ENCODE measurements at regions not wholly inside any gene's neighbourhood (a gene's known extent, or its start where the extent isn't known, plus 50 kb on each side); places are given as distances from the start of the nearest gene placed in this dataset.

DNA sequence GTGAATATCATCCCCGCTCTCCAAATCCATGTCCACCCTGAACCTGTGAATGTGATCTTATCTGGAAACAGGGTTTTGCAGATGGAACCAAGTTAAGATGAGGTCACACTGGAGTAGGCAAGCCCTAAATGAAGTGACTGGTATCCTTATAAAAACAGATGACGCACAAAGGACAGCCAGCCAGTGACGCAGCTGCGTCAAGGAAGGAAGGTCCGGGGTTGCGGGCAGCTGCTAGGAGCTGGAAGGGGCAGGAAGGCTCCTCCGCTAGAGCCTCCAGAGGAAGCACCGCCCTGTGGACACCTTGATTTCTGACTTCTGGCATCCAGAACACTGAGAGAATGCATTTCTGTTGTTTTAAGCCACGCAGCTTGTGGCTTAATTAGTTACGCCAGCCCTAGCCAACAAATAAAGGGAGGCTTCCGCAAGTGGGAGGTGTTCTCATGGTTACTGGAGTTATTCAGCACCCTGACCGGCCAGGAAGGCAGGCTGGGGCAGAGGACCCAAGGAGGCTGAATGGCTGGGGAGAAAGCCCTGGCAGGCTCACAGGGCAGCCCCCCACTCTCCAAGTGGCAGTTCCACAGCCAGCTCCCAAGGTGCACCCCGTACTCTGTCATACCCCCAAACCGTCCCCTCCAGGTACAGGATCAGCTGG is 127.6 kb upstream of the NCOR2 start:
- no peaks in the 10 kb centered on the region for H3K9me3 ChIP-seq (ENCODE audit: control insufficient read depth in 4 of 4, low read length in 3 of 4)
- H3K27me3 ChIP-seq (ENCODE audit: control insufficient read depth in 4 of 4, insufficient read depth in 4 of 4, low read length in 3 of 4) = no peaks in the 10 kb centered on the region
- no peak overlapping the region for H3K4me3 ChIP-seq (ENCODE audit: low read depth in 1 of 3, low read length in 3 of 3)
- no peaks in the 10 kb centered on the region for H3K4me1 ChIP-seq (ENCODE audit: control insufficient read depth in 4 of 4, insufficient read depth in 4 of 4, low read length in 3 of 4)
- no peak overlapping the region for H3K27ac ChIP-seq (ENCODE audit: low read depth in 1 of 2, low read length in 2 of 2)
- TF ChIP-seq RXRA (IDR thresholded peaks at IDR 0.05) (no peak), FOXA2 (IDR thresholded peaks at IDR 0.05) (no peak), YY1 (IDR thresholded peaks at IDR 0.05) (no peak), RAD21 (IDR thresholded peaks at IDR 0.05) (no peak), FOXA1 (IDR thresholded peaks at IDR 0.05) (no peak), SP1 (IDR thresholded peaks at IDR 0.05) (no peak), NR2F2 (IDR thresholded peaks at IDR 0.05) (no peak), HNF4A (conservative IDR thresholded peaks at IDR 0.05) (no peak)
- TF ChIP-seq, protein P1, sequence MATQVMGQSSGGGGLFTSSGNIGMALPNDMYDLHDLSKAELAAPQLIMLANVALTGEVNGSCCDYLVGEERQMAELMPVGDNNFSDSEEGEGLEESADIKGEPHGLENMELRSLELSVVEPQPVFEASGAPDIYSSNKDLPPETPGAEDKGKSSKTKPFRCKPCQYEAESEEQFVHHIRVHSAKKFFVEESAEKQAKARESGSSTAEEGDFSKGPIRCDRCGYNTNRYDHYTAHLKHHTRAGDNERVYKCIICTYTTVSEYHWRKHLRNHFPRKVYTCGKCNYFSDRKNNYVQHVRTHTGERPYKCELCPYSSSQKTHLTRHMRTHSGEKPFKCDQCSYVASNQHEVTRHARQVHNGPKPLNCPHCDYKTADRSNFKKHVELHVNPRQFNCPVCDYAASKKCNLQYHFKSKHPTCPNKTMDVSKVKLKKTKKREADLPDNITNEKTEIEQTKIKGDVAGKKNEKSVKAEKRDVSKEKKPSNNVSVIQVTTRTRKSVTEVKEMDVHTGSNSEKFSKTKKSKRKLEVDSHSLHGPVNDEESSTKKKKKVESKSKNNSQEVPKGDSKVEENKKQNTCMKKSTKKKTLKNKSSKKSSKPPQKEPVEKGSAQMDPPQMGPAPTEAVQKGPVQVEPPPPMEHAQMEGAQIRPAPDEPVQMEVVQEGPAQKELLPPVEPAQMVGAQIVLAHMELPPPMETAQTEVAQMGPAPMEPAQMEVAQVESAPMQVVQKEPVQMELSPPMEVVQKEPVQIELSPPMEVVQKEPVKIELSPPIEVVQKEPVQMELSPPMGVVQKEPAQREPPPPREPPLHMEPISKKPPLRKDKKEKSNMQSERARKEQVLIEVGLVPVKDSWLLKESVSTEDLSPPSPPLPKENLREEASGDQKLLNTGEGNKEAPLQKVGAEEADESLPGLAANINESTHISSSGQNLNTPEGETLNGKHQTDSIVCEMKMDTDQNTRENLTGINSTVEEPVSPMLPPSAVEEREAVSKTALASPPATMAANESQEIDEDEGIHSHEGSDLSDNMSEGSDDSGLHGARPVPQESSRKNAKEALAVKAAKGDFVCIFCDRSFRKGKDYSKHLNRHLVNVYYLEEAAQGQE (IDR thresholded peaks at IDR 0.05) = no peak
- TF ChIP-seq, protein P2, sequence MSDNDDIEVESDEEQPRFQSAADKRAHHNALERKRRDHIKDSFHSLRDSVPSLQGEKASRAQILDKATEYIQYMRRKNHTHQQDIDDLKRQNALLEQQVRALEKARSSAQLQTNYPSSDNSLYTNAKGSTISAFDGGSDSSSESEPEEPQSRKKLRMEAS (IDR thresholded peaks at IDR 0.05) = no peak
- TF ChIP-seq, protein P3, sequence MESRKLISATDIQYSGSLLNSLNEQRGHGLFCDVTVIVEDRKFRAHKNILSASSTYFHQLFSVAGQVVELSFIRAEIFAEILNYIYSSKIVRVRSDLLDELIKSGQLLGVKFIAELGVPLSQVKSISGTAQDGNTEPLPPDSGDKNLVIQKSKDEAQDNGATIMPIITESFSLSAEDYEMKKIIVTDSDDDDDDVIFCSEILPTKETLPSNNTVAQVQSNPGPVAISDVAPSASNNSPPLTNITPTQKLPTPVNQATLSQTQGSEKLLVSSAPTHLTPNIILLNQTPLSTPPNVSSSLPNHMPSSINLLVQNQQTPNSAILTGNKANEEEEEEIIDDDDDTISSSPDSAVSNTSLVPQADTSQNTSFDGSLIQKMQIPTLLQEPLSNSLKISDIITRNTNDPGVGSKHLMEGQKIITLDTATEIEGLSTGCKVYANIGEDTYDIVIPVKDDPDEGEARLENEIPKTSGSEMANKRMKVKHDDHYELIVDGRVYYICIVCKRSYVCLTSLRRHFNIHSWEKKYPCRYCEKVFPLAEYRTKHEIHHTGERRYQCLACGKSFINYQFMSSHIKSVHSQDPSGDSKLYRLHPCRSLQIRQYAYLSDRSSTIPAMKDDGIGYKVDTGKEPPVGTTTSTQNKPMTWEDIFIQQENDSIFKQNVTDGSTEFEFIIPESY (IDR thresholded peaks at IDR 0.05) = no peak
- 83% methylated on average over 14 of the region's 14 CpGs for WGBS
- H3K36me3 ChIP-seq (ENCODE audit: control insufficient read depth in 4 of 4, insufficient read depth in 3 of 4, low read depth in 1 of 4, low read length in 3 of 4) = no peaks in the 10 kb centered on the region
- DNase-seq (ENCODE audit: low spot score) = no peak
- H3K9ac ChIP-seq (ENCODE audit: low read depth in 1 of 2, low read length in 2 of 2) = no peak overlapping the region

DNA sequence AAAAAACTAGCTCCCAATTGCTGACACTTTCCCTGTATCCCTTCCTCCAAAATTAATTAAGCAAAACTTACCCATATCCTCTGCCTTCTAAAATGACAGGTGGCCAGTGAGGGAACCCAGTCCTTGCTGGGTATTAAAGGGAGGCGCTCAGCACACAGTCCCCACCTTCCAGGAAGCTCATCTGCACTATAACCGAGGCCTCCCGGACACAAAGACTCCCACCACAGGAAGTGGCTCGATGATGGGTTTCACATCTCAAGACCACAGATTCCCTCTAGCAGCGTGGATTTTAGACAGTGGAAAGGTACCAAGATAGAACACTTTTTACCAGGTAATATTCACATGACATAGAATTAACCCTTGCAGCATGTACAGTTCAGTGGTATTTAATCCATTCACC is 126.8 kb upstream of the NCOR2 start:
- Histone ChIP-seq H3K36me3 (ENCODE audit: control insufficient read depth in 4 of 4, insufficient read depth in 3 of 4, low read depth in 1 of 4, low read length in 3 of 4) (no peaks in the 10 kb centered on the region), H3K4me1 (ENCODE audit: control insufficient read depth in 4 of 4, insufficient read depth in 4 of 4, low read length in 3 of 4) (no peaks in the 10 kb centered on the region), H3K9me3 (ENCODE audit: control insufficient read depth in 4 of 4, low read length in 3 of 4) (no peaks in the 10 kb centered on the region), H3K27me3 (ENCODE audit: control insufficient read depth in 4 of 4, insufficient read depth in 4 of 4, low read length in 3 of 4) (no peaks in the 10 kb centered on the region), H3K9ac (ENCODE audit: low read depth in 1 of 2, low read length in 2 of 2) (no peak overlapping the region), H3K27ac (ENCODE audit: low read depth in 1 of 2, low read length in 2 of 2) (no peak overlapping the region), H3K4me3 (ENCODE audit: low read depth in 1 of 3, low read length in 3 of 3) (no peak overlapping the region)
- TF ChIP-seq, protein P3 (IDR thresholded peaks at IDR 0.05) = no peak
- TF ChIP-seq NR2F2 (IDR thresholded peaks at IDR 0.05) (no peak), RAD21 (IDR thresholded peaks at IDR 0.05) (no peak), HNF4G (IDR thresholded peaks at IDR 0.05) (no peak), FOXA1 (IDR thresholded peaks at IDR 0.05) (no peak), HNF4A (conservative IDR thresholded peaks at IDR 0.05) (no peak), SP1 (IDR thresholded peaks at IDR 0.05) (no peak), TAF1 (conservative IDR thresholded peaks at IDR 0.05) (no peak), RXRA (IDR thresholded peaks at IDR 0.05) (no peak)
- TF ChIP-seq, protein P1 (IDR thresholded peaks at IDR 0.05) = no peak
- TF ChIP-seq, protein P4, sequence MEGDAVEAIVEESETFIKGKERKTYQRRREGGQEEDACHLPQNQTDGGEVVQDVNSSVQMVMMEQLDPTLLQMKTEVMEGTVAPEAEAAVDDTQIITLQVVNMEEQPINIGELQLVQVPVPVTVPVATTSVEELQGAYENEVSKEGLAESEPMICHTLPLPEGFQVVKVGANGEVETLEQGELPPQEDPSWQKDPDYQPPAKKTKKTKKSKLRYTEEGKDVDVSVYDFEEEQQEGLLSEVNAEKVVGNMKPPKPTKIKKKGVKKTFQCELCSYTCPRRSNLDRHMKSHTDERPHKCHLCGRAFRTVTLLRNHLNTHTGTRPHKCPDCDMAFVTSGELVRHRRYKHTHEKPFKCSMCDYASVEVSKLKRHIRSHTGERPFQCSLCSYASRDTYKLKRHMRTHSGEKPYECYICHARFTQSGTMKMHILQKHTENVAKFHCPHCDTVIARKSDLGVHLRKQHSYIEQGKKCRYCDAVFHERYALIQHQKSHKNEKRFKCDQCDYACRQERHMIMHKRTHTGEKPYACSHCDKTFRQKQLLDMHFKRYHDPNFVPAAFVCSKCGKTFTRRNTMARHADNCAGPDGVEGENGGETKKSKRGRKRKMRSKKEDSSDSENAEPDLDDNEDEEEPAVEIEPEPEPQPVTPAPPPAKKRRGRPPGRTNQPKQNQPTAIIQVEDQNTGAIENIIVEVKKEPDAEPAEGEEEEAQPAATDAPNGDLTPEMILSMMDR (IDR thresholded peaks at IDR 0.05; ENCODE audit: low read depth, low read length, missing input control) = no peak
- TF ChIP-seq, protein P5, sequence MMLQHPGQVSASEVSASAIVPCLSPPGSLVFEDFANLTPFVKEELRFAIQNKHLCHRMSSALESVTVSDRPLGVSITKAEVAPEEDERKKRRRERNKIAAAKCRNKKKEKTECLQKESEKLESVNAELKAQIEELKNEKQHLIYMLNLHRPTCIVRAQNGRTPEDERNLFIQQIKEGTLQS (IDR thresholded peaks at IDR 0.05) = no peak
- TF ChIP-seq, protein P2 (IDR thresholded peaks at IDR 0.05) = no peak
- no peak for DNase-seq (ENCODE audit: low spot score)
- 55% methylated on average over 5 of the region's 5 CpGs for whole genome bisulfite sequencing

Data from liver (tissue), 8 donors.